ENCODE measurements at regions not wholly inside any gene's neighbourhood (a gene's known extent, or its start where the extent isn't known, plus 50 kb on each side); places are given as distances from the start of the nearest gene placed in this dataset.

DNA sequence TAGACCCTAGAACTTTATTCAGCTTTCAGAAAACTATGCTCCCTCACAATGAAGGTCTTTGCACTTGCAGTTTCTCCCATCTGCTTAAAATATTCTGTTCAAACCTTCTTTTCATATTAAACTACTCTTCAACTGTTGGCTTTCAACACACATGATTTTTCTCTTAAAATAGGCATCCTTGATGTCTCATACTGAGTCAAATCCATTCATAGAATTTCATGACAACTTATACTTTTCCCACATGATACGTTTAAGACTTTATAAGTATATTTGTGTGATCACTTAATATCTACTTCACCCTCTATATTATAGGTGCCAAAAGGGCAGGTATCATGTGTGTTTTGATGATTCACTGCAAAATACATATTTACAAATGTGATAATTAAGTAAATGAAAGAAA is 412.5 kb downstream of the MMUT start:
- Histone ChIP-seq H3K27ac (ENCODE audit: control insufficient read depth, insufficient read depth) (no peak overlapping the region), H3K4me3 (no peak overlapping the region), H3K4me2 (ENCODE audit: control insufficient read depth, insufficient read depth) (no peak overlapping the region), H3K9me3 (replicated peaks; ENCODE audit: control insufficient read depth, insufficient read depth, low read length) (no peaks in the 10 kb centered on the region), H3K79me2 (ENCODE audit: control insufficient read depth, insufficient read depth, low read length) (no peaks in the 10 kb centered on the region), H3K9ac (ENCODE audit: control insufficient read depth, insufficient read depth, low read length) (no peak overlapping the region), H3K27me3 (replicated peaks in 1 of 2; ENCODE audit: control insufficient read depth in 2 of 2, insufficient read depth in 2 of 2, low read length in 1 of 2) (no peaks in the 10 kb centered on the region), H3K36me3 (ENCODE audit: control insufficient read depth in 2 of 2, insufficient read depth in 2 of 2, low read length in 1 of 2) (no peaks in the 10 kb centered on the region), H2AFZ (ENCODE audit: control insufficient read depth, low read depth, low read length) (no peak overlapping the region), H4K20me1 (ENCODE audit: control insufficient read depth, insufficient read depth) (no peaks in the 10 kb centered on the region), H3K4me1 (ENCODE audit: control insufficient read depth, insufficient read depth, low read length) (no peaks in the 10 kb centered on the region)
- RAD21 ChIA-PET (ENCODE audit: unreplicated experiment), result no interaction called here
- no peak for FAIRE-seq
- no peak for DNase-seq (ENCODE audit: low read depth, low spot score)
- 0% methylated on average over 1 of the region's 1 CpG for WGBS (ENCODE audit: insufficient coverage, insufficient replicate concordance, low lambda C conversion rate, missing lambda C conversion rate)
- intact Hi-C loops (cut with micrococcal nuclease; ENCODE audit: unreplicated experiment) (no loop called here), in situ Hi-C loops (cut with MboI) (no loop called here)
- no peak for TF ChIP-seq EED (IDR thresholded peaks at IDR 0.05; ENCODE audit: low read depth)
- TF ChIP-seq BRCA1 (IDR thresholded peaks at IDR 0.05; ENCODE audit: low read depth, low read length), result no peak
- no peak for TF ChIP-seq SMAD1 (IDR thresholded peaks at IDR 0.05; ENCODE audit: low read depth, partially characterized antibody)
- TF ChIP-seq SIX5 (IDR thresholded peaks at IDR 0.05; ENCODE audit: low read depth, low read length, severe bottlenecking), result no peak
- TF ChIP-seq, protein P1, sequence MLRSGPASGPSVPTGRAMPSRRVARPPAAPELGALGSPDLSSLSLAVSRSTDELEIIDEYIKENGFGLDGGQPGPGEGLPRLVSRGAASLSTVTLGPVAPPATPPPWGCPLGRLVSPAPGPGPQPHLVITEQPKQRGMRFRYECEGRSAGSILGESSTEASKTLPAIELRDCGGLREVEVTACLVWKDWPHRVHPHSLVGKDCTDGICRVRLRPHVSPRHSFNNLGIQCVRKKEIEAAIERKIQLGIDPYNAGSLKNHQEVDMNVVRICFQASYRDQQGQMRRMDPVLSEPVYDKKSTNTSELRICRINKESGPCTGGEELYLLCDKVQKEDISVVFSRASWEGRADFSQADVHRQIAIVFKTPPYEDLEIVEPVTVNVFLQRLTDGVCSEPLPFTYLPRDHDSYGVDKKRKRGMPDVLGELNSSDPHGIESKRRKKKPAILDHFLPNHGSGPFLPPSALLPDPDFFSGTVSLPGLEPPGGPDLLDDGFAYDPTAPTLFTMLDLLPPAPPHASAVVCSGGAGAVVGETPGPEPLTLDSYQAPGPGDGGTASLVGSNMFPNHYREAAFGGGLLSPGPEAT (IDR thresholded peaks at IDR 0.05; ENCODE audit: low read depth), result no peak
- TF ChIP-seq MYC (IDR thresholded peaks at IDR 0.05; ENCODE audit: insufficient read depth, insufficient read length, insufficient replicate concordance, low read length, severe bottlenecking), result no peak
- TF ChIP-seq ZZZ3 (IDR thresholded peaks at IDR 0.05; ENCODE audit: control insufficient read depth, insufficient read length, low read depth), result no peak
- TF ChIP-seq WRNIP1 (IDR thresholded peaks at IDR 0.05; ENCODE audit: borderline replicate concordance, low read depth, low read length), result no peak
- no peak for TF ChIP-seq RCOR1 (conservative IDR thresholded peaks at IDR 0.05; ENCODE audit: low read depth, low read length)
- TF ChIP-seq KAT2A (conservative IDR thresholded peaks at IDR 0.05; ENCODE audit: control insufficient read depth, low read depth, low read length), result no peak
- TF ChIP-seq, protein P2, sequence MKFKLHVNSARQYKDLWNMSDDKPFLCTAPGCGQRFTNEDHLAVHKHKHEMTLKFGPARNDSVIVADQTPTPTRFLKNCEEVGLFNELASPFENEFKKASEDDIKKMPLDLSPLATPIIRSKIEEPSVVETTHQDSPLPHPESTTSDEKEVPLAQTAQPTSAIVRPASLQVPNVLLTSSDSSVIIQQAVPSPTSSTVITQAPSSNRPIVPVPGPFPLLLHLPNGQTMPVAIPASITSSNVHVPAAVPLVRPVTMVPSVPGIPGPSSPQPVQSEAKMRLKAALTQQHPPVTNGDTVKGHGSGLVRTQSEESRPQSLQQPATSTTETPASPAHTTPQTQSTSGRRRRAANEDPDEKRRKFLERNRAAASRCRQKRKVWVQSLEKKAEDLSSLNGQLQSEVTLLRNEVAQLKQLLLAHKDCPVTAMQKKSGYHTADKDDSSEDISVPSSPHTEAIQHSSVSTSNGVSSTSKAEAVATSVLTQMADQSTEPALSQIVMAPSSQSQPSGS (IDR thresholded peaks at IDR 0.05; ENCODE audit: low read length), result no peak
- no peak for TF ChIP-seq GATAD2B (conservative IDR thresholded peaks at IDR 0.05; ENCODE audit: low read depth)
- TF ChIP-seq HDAC2 (IDR thresholded peaks at IDR 0.05), result no peak
- no peak for TF ChIP-seq STAT3 (IDR thresholded peaks at IDR 0.05; ENCODE audit: low read depth, low read length)
- SMC1A ChIA-PET (ENCODE audit: uncharacterized antibody, unreplicated experiment), result no interaction called here
- no TSS peak for BruUV-seq (replicated peaks)
- CTCF ChIA-PET, result no interaction called here
- POLR2A ChIA-PET, result no interaction called here
- no peak for ATAC-seq

Measured in GM12878 (cell line).